ENCODE measurements at regions not wholly inside any gene's neighbourhood (a gene's known extent, or its start where the extent isn't known, plus 50 kb on each side); places are given as distances from the start of the nearest gene placed in this dataset.
A peak's percentile ranks its signal among the peaks of the same experiment; 100 is the strongest.
"Not testable (repeated sequence)": the region's sequence is repeated elsewhere in the genome, so short reads cannot be mapped to it uniquely, and the experiment has no call there.

DNA sequence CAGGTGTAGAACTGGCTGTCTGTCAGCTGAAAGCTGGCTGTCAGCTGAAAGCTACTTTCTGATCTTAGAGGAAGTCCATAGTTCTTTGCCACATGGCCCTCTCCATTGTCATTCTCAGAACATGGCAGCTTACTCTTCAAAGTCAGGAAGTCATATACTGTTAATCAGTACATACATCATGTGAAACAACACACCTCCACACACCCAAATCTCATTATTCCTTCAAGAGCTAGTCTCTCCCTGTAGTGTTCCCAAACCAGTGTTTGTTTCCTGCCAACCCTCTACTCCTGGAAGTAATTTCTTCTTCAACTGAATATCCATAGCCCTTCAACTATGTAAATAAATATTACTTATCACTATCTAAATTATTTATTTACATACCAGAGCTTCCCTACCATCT is 58.9 kb downstream of the OR5AK2 start:
- no peak for DNase-seq

DNA sequence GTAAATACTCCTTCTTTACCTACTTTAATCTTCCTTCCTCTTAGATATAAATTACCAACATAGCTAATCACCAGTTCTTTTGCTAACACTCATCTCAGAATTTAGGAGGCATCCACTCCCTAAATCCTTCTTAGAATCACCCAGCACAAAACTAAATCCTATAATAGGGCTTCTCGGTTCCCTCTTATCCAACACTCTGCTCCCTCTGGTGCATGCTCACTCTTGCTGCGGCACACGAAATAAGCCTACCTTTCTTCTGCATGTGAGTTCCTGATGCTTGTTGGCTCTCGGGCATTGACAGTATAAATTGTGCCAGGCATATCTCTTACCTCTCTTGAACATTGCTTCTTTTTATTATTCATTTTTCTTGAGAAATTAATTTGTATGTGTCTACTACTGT is 61.0 kb downstream of the OR5AK2 start:
- DNase-seq: no peak

DNA sequence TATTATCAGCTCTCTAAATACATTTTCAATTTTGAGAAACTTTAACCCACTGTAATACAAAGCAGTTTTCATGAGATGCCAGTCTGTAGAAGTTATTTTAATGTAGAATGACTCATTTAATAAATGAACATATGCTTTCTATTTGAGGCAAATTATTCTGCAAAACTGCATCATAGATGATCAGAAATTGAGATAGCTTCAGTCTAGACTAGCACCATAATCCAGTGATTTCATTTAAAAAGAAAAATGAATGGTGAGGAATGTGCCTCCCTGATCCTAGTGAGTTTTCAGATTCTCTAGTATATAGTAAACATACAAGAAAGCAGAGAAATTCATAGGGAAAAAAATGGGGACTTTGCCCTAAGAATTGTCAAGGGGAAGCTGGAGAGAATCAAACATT is 66.1 kb downstream of the OR5AK2 start:
- DNase-seq: no peak

DNA sequence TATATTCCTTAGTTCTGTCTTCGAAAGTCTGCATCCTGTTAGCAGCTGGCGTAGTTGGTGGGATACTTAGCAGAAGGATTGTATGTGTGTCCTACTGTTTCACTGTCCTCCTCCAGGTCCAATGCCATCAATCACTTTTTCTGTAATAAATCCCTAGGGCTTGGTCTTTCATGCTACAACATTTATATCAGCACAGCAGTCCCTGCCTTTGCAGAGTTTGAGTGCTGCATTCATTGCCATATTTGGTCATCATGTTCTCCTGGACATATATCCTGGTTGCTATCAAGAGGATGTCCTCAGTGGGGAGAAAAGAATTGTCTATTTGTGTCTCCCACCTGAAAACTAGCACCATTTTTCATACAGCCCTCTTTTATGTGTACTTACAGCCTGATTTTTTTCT is 67.0 kb downstream of the OR5AK2 start:
- DNase-seq: no peak

DNA sequence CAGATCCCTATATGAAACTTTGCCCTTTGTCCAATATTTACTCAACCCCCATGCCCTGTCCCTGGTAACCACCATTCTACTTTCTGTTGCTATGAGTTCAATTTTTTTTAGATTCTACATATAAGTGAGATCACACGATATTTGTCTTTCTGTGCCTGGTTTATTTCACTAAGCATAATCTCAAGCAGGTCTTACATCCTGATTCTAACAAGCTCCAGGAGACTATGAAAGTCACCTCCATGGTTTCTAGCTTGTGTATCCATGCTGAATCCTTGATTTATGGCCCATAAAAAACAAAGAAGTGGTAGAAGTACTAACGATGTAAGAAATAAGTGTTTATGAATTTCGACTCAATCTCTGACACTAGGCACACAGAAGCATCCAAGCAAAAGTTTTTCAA is 68.0 kb downstream of the OR5AK2 start:
- no peak for DNase-seq

DNA sequence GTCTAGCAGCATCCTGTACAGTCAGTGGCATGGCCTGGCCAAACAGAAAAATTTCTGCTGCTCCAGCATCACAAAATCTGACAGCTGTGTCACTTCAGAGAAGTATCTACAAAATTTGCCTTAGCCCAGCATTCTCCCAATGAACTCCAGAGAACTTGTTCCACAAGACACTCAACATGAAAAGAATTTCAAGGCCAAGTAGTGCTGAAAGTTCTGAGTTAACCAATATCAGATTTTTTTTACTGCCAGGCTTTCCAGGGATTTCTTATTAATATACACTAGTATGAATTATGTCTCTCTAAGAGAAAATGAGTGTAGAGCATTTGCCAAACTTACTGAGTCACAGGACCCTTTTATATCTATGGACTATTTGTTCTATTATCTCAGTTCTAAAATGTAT is 68.8 kb downstream of the OR5AK2 start:
- no peak for DNase-seq

DNA sequence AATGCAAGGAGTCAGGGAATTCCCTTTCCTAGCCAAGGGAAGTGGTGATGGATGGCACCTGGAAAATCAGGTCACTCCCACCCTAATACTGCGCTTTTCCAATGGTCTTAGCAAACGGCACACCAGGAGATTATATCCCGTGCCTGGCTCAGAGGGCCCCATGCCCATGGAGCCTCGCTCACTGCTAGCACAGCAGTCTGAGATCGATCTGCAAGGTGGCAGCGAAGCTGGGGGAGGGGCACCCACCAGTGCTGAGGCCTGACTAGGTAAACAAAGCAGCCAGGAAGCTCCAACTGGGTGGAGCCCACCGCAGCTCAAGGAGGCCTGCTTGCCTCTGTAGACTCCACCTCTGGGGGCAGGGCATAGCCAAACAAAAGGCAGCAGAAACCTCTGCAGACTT is 74.2 kb downstream of the OR5AK2 start:
- DNase-seq: not testable (repeated sequence)

DNA sequence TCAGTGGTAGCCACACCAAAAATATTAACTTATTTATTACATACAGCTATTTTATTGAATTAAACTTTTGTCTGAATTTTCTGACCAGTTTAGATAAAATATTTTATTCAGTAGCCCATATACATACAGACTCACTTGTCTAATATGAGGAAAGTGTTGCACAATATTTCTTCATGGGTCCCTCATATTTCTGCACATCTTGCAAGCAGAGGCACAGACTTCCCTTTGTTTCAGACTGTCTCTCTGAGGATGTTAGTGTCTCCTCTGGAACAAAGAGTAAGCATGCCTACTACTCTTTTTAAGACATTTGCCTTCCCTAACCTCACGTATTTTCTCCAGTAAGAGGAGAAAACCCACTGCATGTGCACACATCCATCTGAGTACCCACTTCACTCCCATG is 81.2 kb downstream of the OR5AK2 start:
- DNase-seq: no peak

DNA sequence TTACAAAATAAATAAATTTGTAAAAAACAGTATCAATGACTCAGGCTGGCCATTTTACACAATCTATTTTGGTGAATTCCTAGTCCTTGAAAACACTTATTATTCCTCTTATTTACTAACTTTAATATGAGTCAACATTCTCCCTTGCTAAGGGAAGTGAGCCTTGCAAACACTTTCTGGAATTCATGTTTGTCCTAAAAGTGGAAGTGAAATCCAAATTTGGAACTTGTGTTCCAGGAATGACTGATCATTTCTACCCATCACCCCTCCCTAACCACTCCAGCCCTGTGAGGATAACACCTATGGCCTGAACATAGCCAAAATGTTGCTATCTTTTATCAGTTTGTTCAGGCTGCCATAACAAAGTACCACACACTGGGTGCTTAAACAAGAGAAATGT is 83.1 kb downstream of the OR5AK2 start:
- DNase-seq: no peak

DNA sequence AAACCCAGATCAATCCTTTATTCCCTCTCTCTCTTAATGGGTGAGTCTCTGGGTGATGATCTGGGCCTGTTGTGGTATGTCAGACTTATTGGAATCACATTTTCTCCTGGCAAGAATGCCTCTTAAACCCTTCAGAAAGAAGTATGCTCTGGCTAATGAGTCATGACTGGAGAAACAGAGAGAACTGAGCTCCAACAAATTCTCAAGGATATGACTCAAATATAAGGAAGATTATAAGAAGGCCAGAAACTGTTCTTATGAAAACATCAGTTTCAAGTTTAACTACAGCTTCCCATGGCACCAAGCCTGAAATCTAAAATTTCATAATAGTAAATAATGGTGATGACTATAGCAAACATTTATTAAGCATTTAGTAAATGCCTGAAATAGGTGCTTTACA is 83.9 kb downstream of the OR5AK2 start:
- DNase-seq: no peak

DNA sequence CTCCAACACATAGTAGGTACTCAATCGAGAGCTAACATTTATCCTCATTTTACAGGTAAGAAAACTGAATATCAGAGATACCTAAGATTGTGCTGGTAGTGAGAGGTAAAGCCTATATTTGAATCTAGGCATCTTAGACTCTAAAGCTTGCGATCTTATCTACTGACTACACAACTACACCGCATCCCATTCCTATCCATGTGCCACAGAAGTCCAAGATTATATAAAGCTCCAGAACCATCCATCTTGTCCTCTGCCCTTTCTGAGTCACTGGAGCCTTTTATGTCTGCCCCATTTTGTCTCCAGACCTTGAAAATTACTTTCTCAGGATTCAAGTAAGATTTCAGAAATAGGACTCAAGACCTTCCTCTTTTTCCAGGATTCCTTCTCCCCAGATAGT is 84.4 kb downstream of the OR5AK2 start:
- DNase-seq: no peak

DNA sequence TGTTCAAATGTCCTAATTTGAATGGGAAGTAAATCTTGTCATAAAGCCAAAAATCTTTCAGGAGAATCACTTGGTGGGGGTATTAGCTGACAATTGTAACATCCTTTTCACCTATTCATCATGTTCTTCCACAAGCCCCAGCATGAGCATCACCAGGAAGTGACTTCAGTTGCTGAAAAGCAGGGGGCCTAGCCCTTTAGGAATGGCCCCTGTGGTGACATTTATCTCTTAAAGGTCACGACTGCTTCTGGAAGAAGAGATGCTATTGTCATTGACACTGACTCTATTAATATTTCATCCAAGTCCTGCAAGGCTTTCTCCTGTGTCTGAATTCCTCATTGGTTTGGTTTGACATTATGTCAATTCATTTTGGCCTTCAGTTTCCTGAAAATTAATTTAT is 92.6 kb downstream of the OR5AK2 start:
- DNase-seq: no peak

DNA sequence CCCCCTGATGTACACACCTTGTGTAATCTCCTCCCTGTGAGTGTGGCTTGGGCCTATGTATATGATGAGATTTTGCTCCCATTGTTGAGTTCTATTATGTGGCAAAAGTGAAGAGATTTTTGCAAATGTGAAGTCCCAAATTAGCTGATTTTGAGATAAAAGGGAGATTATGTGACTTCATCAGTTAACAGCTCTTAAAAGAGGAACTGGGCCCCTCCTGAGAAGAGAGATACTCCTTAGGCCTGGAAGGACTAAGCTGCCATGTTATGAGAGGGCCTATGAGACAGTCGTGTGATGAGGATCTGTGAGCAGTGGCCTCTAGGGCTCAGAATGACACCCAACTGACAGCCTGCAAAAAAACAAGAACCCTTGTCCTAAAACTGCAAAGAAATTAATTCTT is 93.4 kb downstream of the OR5AK2 start:
- DNase-seq: no peak

DNA sequence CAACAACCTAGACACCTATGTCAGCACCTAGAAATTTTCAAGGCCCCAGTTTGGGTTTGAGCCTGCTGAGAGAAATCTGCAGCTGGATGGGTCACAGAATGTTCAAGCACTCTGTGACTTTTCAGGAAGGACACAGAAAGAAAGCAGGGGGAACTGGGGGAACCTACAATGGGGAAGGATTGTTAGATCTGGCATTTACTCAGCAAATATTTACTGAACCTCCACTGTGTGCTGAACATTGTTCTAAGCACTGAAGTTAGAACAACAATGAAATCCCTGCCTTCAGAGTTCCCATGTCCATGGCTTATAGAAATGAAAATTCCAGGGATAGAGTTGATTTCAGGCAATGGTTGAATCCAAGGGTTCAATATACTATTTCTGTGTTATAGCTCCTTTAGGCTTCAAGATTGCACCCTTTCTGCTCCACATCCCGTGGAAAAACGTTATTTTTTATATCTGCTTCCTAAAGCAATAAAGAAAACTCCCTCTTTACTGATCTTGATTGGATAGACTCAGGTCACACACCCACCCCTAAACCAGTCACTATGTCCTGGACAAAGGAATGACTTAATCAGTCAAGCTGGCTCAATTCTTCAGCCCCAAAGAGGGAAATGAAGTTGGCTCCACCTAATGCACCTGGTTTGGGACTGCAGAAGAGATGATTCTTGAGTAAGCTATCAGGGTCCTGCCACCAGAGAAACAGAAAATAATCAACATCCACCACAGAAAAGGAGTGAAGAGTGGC is 95.1 kb downstream of the OR5AK2 start:
- DNase-seq: no peak

DNA sequence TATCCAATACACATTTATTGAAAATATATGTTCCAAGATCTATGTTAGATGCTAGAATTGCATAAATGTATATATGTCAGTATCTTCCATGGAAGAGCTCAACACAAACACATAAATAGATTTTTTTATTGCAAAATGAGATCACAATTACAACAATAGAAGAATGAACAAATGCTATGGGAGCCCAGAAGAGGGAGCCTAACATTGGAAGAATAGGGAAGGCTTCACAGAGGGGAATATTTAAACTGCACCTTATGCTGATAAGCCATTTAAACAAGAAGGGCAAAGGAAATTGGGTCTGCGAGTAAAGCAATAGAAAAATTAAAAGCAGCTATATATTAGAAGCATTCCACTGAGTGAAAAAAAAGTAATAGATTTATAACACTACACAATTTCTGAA is 96.1 kb upstream of the LRRC55 start:
- DNase-seq: peak; percentile 11

DNA sequence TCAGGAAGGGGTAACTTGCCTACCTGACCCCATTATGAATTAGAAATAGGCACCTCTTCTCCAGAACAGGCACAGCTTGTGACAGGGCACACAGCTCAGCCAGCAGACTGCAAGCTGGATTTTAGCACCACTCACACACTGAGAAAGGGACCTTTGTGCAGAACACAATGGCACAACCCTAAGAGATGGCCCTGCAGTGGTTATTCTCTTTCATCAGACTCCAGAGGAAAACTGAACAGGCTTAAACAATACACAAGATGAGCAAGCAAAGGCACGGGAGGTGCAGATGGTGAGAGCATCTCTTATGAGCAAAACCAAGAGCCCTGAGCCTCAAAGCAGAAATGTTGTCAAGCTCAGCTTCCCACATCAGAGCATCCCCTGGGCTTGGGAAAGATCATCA is 93.8 kb upstream of the LRRC55 start:
- DNase-seq: no peak

DNA sequence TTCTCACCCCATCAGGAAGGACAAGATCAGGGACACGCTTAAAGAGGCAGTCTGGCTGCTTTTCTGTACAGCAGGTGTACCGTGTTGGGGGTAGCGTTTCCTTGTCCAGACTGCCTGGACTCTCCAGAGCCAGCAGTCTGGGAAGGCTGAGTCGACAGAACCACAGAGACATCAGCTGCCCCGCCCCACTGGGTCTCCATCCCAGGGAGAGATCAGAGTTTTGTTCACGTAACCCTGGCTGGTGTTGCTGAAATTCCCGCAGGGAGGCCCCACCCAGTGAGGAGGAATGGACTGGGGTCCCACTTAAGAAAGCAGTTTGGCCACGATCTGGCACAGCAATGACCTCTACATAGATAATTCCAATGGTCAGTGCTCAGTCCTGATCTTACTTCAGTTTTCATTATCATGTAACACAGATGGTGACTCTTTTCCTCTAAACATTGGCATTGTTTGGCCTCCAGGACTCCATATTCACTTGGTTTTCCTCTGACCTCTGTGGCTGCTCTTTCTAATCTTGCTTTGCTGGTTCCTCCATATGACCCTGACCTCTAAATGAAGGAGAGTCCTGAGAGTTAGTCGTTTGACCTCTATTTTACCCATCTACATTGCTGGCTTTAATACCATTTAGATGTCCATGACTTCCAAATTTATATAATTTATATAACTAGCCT is 89.6 kb upstream of the LRRC55 start:
- no peak for DNase-seq

DNA sequence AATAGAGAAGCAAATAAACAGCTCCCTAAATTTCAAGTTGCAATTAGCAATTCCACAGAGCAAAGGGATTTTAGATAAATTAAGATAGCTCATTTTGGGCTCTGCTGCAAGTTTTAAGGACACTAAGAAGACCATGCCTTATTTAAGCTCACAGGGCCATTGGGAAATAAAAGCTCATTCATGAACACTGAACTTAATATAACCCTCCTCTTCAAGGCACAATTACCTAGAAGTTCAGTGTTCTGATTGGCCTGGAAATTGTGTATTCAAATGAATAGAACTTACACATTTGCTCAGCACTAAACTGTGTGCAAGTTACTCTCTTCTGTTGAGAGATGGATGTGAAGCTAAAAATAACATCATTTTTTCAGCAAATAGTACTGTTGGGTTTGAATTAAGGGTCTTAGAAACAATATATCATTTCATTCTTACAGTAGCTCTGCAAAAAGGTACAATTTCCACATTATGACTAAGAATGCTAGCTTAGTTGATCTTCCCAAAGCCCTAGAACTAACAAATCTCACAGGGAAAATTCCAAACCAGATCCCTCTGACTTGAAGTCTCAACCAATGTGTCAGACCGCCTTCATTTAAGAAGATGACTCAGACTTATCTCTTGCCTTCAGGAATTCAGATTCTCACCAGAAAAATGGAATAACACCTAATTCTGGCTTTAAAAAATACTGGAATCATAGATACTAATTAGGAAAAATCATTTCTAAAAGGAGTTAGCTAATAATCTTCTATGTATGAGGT is 87.4 kb upstream of the LRRC55 start:
- no peak for DNase-seq

DNA sequence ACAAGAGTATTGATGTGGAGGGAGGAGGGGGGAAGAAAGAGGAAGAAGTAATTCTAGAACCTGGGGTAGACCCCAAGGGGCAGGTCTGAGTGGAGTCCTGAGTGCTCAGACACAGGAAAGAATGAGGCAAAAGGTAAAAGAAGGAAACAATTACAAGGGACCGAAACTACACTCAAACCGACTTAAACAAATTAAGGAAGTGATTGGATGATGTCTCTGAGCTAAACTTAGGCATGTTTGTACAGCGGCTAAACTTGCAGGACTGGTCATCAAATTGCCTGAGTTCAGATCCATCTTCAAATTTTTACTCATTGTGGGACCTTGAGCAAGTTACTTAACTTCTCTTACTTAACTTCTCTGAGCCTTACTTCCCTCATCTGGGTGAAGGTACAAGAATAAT is 86.3 kb upstream of the LRRC55 start:
- no peak for DNase-seq

DNA sequence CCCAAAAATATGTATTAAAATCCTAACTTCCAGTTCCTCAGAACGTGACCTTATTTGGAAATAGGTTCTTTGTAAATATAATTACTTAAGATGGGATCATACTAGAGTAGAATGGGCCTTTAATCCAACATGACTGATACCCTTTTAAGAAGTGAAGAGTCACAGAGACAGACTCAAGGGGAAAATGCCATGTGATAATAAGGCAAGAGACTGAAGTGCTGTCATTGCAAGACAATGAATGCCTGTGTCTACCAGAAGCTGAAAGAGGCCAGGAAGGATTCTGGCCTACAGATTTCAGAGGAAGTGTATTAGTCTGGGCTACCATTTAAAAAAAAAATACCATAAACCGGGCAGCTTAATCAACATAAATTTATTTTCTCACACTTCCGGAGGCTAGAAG is 85.9 kb upstream of the LRRC55 start:
- no peak for DNase-seq

DNA sequence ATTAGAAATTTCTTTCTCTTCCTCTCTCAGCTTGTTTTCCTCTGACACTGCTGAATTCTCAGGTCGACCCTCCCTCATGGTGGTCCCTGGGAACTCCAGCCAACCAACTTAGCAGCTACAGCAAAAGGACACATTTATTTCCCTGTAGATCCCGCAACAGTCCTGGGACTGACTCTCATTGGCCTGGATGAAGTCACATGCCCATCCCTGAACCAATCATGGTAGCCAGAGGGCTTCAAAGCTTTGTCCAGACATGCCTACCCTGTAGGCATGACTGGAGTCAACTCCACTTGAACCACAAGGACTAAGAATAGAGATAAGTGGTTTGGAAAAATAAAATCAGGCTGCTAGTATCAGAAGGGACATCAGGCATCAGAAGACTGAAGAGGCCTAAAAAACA is 84.6 kb upstream of the LRRC55 start:
- DNase-seq: no peak

DNA sequence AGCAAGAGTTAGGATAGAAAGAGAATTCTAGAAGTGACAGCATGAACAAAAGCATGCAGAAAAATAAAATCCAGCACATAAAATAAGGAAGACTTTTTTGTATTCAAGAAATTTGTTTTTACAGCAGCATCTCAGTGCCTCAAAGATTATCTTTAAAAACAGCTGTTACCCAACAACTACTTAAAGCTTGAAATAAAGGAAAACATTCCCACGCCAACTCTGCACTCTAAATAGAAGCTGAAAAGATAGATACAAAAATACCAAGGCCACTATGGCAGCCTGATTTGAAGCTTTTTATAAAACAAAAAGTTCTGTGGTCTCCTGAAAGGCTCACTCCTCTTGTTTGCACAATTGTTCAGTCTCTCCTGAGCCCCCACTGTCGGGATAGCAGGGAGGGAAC is 83.6 kb upstream of the LRRC55 start:
- DNase-seq: no peak

DNA sequence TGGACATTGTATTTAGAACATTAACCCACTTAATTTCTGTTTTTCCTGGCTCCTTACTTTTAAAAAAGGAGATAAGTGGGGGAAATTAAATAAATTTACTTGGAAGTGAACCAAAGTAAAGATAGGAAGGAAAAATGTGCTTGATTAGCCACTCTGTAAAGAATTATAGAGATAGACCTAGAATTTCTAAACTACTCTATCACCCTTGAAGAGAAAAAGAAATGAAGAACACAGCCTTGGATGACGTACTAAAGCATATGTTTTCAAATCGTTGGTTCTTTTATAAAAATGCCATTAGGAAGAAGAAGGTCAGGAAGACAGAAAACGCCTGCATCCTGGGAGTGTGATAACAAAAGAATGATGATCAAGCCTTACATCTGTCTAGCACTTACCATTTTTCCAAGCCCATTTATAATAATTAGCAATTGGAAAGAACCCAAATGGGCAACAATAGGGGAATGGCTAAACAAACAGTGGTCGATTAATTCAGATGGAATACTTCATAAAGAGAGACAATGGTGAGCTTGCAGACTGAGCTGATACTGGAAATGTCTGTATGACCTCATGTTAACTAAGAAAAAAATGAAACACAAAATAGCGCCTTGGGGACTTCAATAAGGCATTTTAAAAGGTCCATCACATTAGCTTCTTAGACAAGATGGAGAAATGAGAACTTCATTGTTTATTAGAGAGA is 81.0 kb upstream of the LRRC55 start:
- DNase-seq: no peak

Data from OCI-M1 (cell line).